ENCODE measurements at regions not wholly inside any gene's neighbourhood (a gene's known extent, or its start where the extent isn't known, plus 50 kb on each side); places are given as distances from the start of the nearest gene placed in this dataset.

GRCh38 chr16:66014221-66014620 lies 352.3 kb upstream of the CDH5 start (continued):
- TF ChIP-seq CEBPZ (IDR thresholded peaks at IDR 0.05; ENCODE audit: low read length) (no peak), ELF3 (CRISPR knock-in tag; IDR thresholded peaks at IDR 0.05) (no peak), USF2 (IDR thresholded peaks at IDR 0.05; ENCODE audit: low read depth, low read length) (no peak), USF2 (CRISPR knock-in tag; IDR thresholded peaks at IDR 0.05; ENCODE audit: borderline replicate concordance) (no peak), FOXO1 (CRISPR knock-in tag; IDR thresholded peaks at IDR 0.05) (no peak), SMAD3 (CRISPR knock-in tag; IDR thresholded peaks at IDR 0.05) (no peak), ZNF512 (CRISPR knock-in tag; IDR thresholded peaks at IDR 0.05) (no peak), AHDC1 (CRISPR knock-in tag; IDR thresholded peaks at IDR 0.05; ENCODE audit: borderline replicate concordance) (no peak), FIP1L1 (IDR thresholded peaks at IDR 0.05; ENCODE audit: borderline replicate concordance, insufficient read depth, low read depth, low read length) (no peak), TEAD3 (CRISPR knock-in tag; optimal IDR thresholded peaks at IDR 0.05; ENCODE audit: borderline replicate concordance) (no peak), KLF12 (CRISPR knock-in tag; IDR thresholded peaks at IDR 0.05; ENCODE audit: borderline replicate concordance) (no peak), ZNF101 (CRISPR knock-in tag; IDR thresholded peaks at IDR 0.05; ENCODE audit: borderline replicate concordance, low read depth) (no peak)
